Activated T-cell treated with anti-CD3 and anti-CD28 coated beads, Interleukin-2, amount 50 U/mL, for 24 hours (primary cell): ENCODE measurements at regions not wholly inside any gene's neighbourhood (a gene's known extent, or its start where the extent isn't known, plus 50 kb on each side); places are given as distances from the start of the nearest gene placed in this dataset.

Experiments used
- DNase-seq: peaks from one replicate; pipeline ENCODE4 v3.0.0-alpha.2; 2020
- H3K27ac Mint-ChIP-seq: 2 replicates; pipeline ENCODE4 v1.8.0; 2020; ENCODE audit warnings: mild to moderate bottlenecking, mixed read lengths
- H3K27me3 Mint-ChIP-seq: 2 replicates; pipeline ENCODE4 v1.8.0; 2020; ENCODE audit warnings: mixed read lengths
- H3K36me3 Mint-ChIP-seq: 2 replicates; pipeline ENCODE4 v1.8.0; 2020; ENCODE audit warnings: low read depth, mixed read lengths
- H3K4me1 Mint-ChIP-seq: 2 replicates; pipeline ENCODE4 v1.8.0; 2020; ENCODE audit warnings: low read depth, mixed read lengths
- H3K4me3 Mint-ChIP-seq: 2 replicates; pipeline ENCODE4 v1.8.0; 2020; ENCODE audit warnings: mild to moderate bottlenecking, moderate library complexity, mixed read lengths
- H3K9me3 Mint-ChIP-seq: 2 replicates; pipeline ENCODE4 v1.8.0; 2020; ENCODE audit warnings: mixed read lengths

DNA sequence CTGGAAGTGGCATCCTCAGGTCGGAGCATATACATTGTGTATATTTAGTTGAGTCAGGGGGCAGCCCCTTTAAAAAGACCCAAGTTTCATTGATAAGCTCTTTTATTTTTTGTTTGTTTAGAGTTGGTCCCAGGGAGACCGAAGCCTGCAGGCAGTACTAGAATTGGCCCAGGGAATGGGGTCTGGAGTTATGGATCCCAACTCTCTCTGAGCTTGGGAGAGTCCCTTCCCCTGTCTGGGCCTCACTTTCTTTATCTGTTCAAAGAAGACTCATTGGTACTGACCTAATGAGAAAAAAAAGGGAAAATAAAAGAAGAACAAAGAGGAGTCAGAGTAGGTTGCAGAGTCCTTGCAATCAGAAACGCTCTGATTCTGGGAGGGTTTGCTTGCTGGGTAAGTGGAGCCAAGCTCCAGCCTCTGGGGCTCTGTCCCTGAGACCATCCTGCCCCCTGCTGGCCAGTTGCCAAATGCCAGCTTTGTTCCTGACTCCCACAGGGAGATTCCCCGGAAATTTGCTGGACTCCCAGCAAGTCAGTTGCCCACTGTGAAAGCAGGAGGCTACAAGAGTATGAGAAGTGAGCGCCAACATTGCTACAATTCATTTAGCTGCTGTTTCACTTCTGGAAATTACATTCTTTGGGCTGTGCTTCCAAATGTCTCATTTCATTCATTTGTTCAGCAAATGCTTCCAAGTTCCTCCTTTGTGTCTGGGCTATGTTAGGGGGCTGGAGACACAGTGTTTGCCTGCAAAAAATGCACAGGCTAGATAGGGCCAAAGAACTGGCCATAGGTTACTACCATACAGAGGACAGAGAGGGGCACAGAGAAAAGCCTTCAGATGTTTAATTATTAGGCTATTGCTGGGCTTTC, 156.2 kb downstream of the MELK start:
- Mint-ChIP-seq H3K27ac (no peak overlapping the region), H3K4me3 (no peak overlapping the region), H3K9me3 (no peaks in the 10 kb centered on the region), H3K27me3 (no peaks in the 10 kb centered on the region), H3K4me1 (no peaks in the 10 kb centered on the region), H3K36me3 (no peaks in the 10 kb centered on the region)
- peak; percentile 78 for DNase-seq

GRCh38 chr9:36729906-36730305, 157.2 kb downstream of the MELK start:
- Mint-ChIP-seq H3K4me3 (no peak overlapping the region), H3K9me3 (no peaks in the 10 kb centered on the region), H3K36me3 (no peaks in the 10 kb centered on the region), H3K27ac (no peak overlapping the region), H3K4me1 (no peaks in the 10 kb centered on the region), H3K27me3 (no peaks in the 10 kb centered on the region)
- no peak for DNase-seq

GRCh38 chr9:36730414-36730813, 157.7 kb downstream of the MELK start:
- Mint-ChIP-seq H3K36me3 (no peaks in the 10 kb centered on the region), H3K4me3 (no peak overlapping the region), H3K27me3 (no peaks in the 10 kb centered on the region), H3K9me3 (no peaks in the 10 kb centered on the region), H3K27ac (no peak overlapping the region), H3K4me1 (no peaks in the 10 kb centered on the region)
- no peak for DNase-seq

- H3K27me3 Mint-ChIP-seq: no peaks in the 10 kb centered on the region
- H3K4me3 Mint-ChIP-seq: no peak overlapping the region
- DNase-seq: no peak
Observed at GRCh38 chr9:36731068-36731956, 158.6 kb downstream of the MELK start.

GRCh38 chr9:36734737-36735136, 162.0 kb downstream of the MELK start:
- Mint-ChIP-seq H3K4me1 (no peaks in the 10 kb centered on the region), H3K4me3 (no peak overlapping the region), H3K36me3 (no peaks in the 10 kb centered on the region), H3K9me3 (no peaks in the 10 kb centered on the region), H3K27me3 (peaks cover 18% of the 10 kb centered on the region), H3K27ac (no peak overlapping the region)
- DNase-seq: no peak

More at GRCh38 chr9:36731068-36731956, 158.6 kb downstream of the MELK start:
- H3K27ac Mint-ChIP-seq: no peak overlapping the region
- no peaks in the 10 kb centered on the region for H3K9me3 Mint-ChIP-seq
- H3K4me1 Mint-ChIP-seq: no peaks in the 10 kb centered on the region
- no peaks in the 10 kb centered on the region for H3K36me3 Mint-ChIP-seq

DNA sequence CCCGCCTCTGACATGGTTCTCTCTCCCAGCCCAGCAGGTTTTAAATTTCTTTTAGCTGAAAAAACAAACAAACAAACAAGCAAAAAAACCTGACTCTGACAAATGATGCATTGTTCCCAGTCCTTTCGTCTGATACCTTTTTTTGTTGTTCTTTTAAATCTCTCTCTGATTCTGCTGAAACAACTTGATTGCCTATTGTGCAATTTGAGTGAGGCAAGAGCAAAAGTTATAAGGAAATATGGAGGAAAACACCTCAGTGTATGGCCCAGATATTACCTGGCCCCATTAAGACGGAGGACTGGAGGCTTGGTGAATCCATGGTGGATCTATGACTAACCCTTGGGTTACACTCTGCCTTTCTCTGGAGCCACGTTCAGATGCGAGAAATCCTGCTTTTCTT, 164.0 kb downstream of the MELK start:
- Mint-ChIP-seq H3K27ac (no peak overlapping the region), H3K9me3 (no peaks in the 10 kb centered on the region), H3K36me3 (no peaks in the 10 kb centered on the region), H3K4me3 (no peak overlapping the region), H3K27me3 (peaks cover 36% of the 10 kb centered on the region), H3K4me1 (peaks cover 2% of the 10 kb centered on the region)
- no peak for DNase-seq

DNA sequence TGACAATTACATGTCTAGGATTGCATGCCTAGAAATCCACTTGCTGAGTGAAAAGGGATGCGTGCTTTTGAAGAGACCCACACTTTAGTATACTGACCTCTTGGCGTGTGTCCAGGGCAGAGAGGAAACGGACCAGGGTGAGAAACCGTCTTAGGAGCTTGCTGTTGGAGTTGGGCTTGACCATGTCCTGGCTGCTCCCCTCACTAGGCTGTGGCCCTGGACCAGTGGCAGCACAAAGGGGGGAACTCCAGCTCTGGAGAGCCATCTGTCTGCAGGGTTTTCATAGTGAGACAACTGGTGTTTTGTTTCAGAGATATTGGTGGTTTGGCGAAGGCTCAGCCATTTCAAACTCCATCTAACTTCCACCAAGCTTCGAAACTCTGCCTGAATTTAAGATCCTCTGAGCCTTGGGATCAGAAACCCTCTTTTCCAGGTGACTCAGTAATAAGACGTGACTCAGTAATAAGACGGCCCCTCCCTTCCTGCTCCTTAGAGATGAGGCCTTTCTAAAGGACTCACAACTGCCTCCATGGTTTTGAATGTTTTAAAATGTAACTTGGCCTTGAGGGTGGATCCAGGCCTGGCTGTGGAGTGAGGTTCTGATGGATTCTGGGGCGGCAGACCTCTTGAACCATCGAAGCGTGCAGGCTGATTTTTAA, 165.8 kb downstream of the MELK start:
- no peaks in the 10 kb centered on the region for H3K9me3 Mint-ChIP-seq
- H3K27me3 Mint-ChIP-seq: peaks cover 49% of the 10 kb centered on the region
- H3K4me1 Mint-ChIP-seq: peaks cover 2% of the 10 kb centered on the region
- H3K27ac Mint-ChIP-seq: no peak overlapping the region
- DNase-seq: no peak
- H3K36me3 Mint-ChIP-seq: no peaks in the 10 kb centered on the region
- H3K4me3 Mint-ChIP-seq: no peak overlapping the region

DNA sequence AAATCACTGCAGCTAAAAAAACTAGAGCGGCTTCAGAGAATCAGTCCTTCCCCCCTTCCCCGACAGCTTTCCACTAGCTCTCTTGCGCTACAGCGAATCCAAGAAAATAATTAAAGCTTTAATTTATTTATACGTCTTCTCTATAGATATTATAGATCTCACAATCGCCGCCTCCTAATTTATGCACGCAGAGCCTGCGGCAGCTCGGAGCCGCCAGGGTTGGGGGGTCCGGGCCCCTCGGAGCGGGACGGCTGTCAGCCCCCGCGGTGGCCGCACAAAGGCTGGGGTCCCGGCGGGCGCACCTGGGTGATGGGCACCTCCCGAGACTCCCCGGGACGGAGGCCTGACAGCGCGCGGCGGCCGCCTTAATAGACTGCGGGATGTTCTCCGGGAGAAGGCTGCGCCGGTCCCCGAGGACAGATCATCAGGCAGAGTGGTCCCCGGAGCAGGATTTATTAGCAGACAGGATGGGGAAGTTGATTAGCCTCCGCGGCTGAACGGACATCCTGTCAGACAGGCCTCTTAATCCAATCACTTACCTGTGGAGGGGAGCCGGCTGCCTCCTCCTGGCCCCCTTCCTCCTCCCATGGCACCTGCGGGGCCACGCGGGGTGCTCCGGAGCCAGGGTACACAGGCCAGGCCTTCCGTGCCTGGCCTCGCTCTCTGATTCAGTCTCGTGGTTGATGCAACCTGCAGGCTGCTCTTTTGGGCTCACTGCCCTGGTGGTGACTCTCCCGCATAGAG, 166.8 kb downstream of the MELK start:
- no peak overlapping the region for H3K4me3 Mint-ChIP-seq
- H3K4me1 Mint-ChIP-seq: peaks cover 2% of the 10 kb centered on the region
- H3K27me3 Mint-ChIP-seq: peaks cover 49% of the 10 kb centered on the region
- H3K27ac Mint-ChIP-seq: no peak overlapping the region
- no peaks in the 10 kb centered on the region for H3K9me3 Mint-ChIP-seq
- no peaks in the 10 kb centered on the region for H3K36me3 Mint-ChIP-seq
- no peak for DNase-seq

DNA sequence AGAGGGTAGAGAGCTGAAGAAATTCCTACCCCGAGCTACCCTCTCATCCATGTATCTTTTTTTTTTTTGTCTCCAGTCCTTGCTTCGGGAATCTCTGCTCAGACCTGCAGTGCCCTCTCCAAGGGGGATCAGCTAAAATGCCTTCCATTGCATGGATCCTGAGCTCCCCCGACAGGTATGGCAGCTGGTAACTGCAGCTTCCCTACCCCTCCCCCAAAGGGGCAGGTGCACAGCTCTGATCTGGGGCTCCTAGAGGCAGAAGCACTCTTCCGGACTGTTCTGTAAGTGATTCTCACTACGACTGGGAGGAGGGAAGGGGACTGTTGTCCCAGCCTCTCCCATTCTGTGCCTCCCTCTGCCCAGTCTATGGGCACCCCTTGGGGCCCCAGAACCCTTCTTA, 169.6 kb downstream of the MELK start:
- H3K27ac Mint-ChIP-seq: no peak overlapping the region
- H3K27me3 Mint-ChIP-seq: peaks cover 56% of the 10 kb centered on the region
- no peaks in the 10 kb centered on the region for H3K36me3 Mint-ChIP-seq
- H3K4me3 Mint-ChIP-seq: no peak overlapping the region
- peaks cover 2% of the 10 kb centered on the region for H3K4me1 Mint-ChIP-seq
- no peaks in the 10 kb centered on the region for H3K9me3 Mint-ChIP-seq
- no peak for DNase-seq

DNA sequence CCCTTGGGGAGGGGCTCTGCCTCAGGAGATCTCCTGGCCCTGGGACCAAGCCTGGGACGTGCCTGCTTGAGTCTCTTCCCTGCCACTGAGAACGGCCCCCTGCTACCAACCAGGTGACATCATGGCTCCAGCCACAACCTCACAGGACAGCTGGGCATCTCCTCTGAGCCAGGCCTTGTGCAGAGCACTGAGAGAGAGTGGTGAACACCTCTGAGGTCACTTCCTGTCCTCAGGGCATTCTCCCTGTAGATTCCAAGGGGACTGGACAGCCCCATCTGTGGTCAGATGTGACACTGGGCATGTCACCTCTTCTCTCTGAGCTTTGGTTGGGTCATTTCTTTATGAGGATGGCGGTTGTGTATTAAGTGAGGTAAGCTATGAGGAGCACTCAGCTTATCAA, 172.0 kb downstream of the MELK start:
- DNase-seq: no peak
- peaks cover 2% of the 10 kb centered on the region for H3K4me1 Mint-ChIP-seq
- no peak overlapping the region for H3K27ac Mint-ChIP-seq
- no peak overlapping the region for H3K4me3 Mint-ChIP-seq
- no peaks in the 10 kb centered on the region for H3K36me3 Mint-ChIP-seq
- no peaks in the 10 kb centered on the region for H3K9me3 Mint-ChIP-seq
- H3K27me3 Mint-ChIP-seq: peaks cover 60% of the 10 kb centered on the region

DNA sequence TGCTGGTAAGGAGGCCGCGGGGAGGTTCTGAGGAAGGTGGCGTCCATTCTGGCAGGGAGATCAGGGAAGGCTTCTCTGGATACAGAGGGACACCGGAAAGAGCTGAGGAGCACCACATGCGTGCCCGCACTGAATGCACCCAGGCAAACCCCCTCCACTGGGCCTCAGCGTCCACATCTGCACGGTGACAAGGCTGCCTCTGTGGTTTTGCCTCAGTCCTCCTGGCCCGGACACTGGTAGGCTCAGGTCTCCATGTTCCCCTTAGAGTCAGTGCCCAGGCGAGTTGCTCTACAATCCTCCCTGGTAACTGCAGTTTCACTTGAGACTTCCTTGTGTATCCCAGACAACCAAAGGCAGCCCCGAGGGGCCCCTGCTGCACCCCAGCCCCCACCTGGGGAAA, 173.3 kb downstream of the MELK start:
- DNase-seq: no peak
- no peaks in the 10 kb centered on the region for H3K4me1 Mint-ChIP-seq
- no peak overlapping the region for H3K4me3 Mint-ChIP-seq
- H3K27ac Mint-ChIP-seq: no peak overlapping the region
- H3K36me3 Mint-ChIP-seq: no peaks in the 10 kb centered on the region
- peaks cover 59% of the 10 kb centered on the region for H3K27me3 Mint-ChIP-seq
- no peaks in the 10 kb centered on the region for H3K9me3 Mint-ChIP-seq

GRCh38 chr9:36746415-36746814, 173.7 kb downstream of the MELK start:
- no peaks in the 10 kb centered on the region for H3K36me3 Mint-ChIP-seq
- H3K4me1 Mint-ChIP-seq: no peaks in the 10 kb centered on the region
- DNase-seq: no peak
- H3K27ac Mint-ChIP-seq: no peak overlapping the region
- H3K4me3 Mint-ChIP-seq: no peak overlapping the region
- H3K9me3 Mint-ChIP-seq: no peaks in the 10 kb centered on the region
- peaks cover 59% of the 10 kb centered on the region for H3K27me3 Mint-ChIP-seq

DNA sequence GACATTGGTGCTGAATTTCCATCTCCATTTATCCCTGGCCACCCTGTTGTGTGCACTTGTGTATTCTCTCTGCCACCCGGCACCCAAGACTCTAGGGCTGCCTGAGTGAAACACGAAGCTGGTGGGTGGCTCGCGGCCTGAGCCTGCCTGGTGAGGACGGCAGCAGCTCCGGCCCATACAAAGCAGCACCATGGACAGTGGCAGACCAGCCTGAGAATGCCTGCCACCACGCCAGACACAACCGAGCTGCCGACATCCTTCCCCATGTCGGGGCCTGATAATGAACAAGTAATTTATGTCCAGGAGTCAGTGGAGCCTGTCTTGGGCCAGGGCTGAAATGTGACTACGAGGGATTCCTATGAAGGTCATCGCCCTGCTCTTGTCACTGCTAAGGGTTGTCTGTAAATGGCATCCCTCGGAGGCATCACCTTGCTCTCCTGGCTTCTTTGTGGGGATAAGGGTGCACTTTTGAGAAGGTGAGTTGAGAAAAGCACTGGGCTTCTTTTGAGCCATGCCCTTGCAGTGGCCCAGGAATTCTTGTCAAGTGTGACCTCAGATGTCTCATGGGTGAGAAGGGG, 175.7 kb downstream of the MELK start:
- H3K27ac Mint-ChIP-seq: no peak overlapping the region
- peaks cover 57% of the 10 kb centered on the region for H3K27me3 Mint-ChIP-seq
- DNase-seq: peak; percentile 36
- no peak overlapping the region for H3K4me3 Mint-ChIP-seq
- no peaks in the 10 kb centered on the region for H3K4me1 Mint-ChIP-seq
- H3K9me3 Mint-ChIP-seq: no peaks in the 10 kb centered on the region
- no peaks in the 10 kb centered on the region for H3K36me3 Mint-ChIP-seq

GRCh38 chr9:36749461-36749860, 176.8 kb downstream of the MELK start:
- Mint-ChIP-seq H3K27me3 (peaks cover 65% of the 10 kb centered on the region), H3K36me3 (no peaks in the 10 kb centered on the region), H3K27ac (no peak overlapping the region), H3K4me1 (no peaks in the 10 kb centered on the region), H3K4me3 (no peak overlapping the region), H3K9me3 (no peaks in the 10 kb centered on the region)
- no peak for DNase-seq
